Lower leg skin (tissue), 3 donors: ENCODE measurements at regions not wholly inside any gene's neighbourhood (a gene's known extent, or its start where the extent isn't known, plus 50 kb on each side); places are given as distances from the start of the nearest gene placed in this dataset.

ENCODE experiments used
- CTCF ChIP-seq, 3 donors: fragments of 450-650 bp; IDR thresholded peaks; one replicate each; pipeline ENCODE4 v1.5.1; 2016; ENCODE audit warnings: antibody characterized with exemption in 3 of 3, mild to moderate bottlenecking in 3 of 3, moderate library complexity in 2 of 3
- POLR2A ChIP-seq, 2 donors: fragments of 450-650 bp; IDR thresholded peaks; one replicate each; pipeline ENCODE4 v1.6.1; 2016 to 2017; ENCODE audit warnings: antibody characterized with exemption in 2 of 2, mild to moderate bottlenecking in 1 of 2, moderate library complexity in 1 of 2

GRCh38 chr14:34025325-34026017 is 74.6 kb upstream of the EGLN3 start:
- TF ChIP-seq CTCF (IDR thresholded peaks at IDR 0.05) (no peak), POLR2A (IDR thresholded peaks at IDR 0.05) (no peak)
